WTC11 (cell line): ENCODE measurements at regions not wholly inside any gene's neighbourhood (a gene's known extent, or its start where the extent isn't known, plus 50 kb on each side); places are given as distances from the start of the nearest gene placed in this dataset.

ENCODE experiments used
- ARID4B ChIP-seq: sonication (generic); formaldehyde crosslinking; IDR thresholded peaks from 2 replicates; pipeline ENCODE4 v1.8.0; 2023; ENCODE audit warnings: missing genetic modification reagents, mild to moderate bottlenecking, borderline replicate concordance
- ERG ChIP-seq: fragments of 250-450 bp; sonication (Bioruptor Pico); IDR thresholded peaks from 2 replicates; pipeline ENCODE4 v1.8.0; 2021; ENCODE audit warnings: mild to moderate bottlenecking
- FOXJ3 ChIP-seq: sonication (generic); formaldehyde crosslinking; IDR thresholded peaks from 2 replicates; pipeline ENCODE4 v1.9.0; 2021; ENCODE audit warnings: missing genetic modification reagents, mild to moderate bottlenecking, borderline replicate concordance
- IRF1 ChIP-seq: sonication (generic); formaldehyde crosslinking; IDR thresholded peaks from 2 replicates; pipeline ENCODE4 v1.8.0; 2023; ENCODE audit warnings: missing genetic modification reagents
- NFATC4 ChIP-seq: fragments of 250-450 bp; sonication (Bioruptor Pico); IDR thresholded peaks from 2 replicates; pipeline ENCODE4 v1.9.0; 2021; ENCODE audit warnings: mild to moderate bottlenecking
- TCF7 ChIP-seq: sonication (generic); formaldehyde crosslinking; IDR thresholded peaks from 2 replicates; pipeline ENCODE4 v1.8.0; 2022; ENCODE audit warnings: mild to moderate bottlenecking, low read depth, missing genetic modification reagents, moderate library complexity
- ZNF121 ChIP-seq: sonication (generic); formaldehyde crosslinking; IDR thresholded peaks from 2 replicates; pipeline ENCODE4 v1.8.0; 2023; ENCODE audit warnings: missing genetic modification reagents
- ZNF512 ChIP-seq: sonication (generic); formaldehyde crosslinking; IDR thresholded peaks from 2 replicates; pipeline ENCODE4 v1.8.1; 2022; ENCODE audit warnings: missing genetic modification reagents, borderline replicate concordance
- TF ChIP-seq, protein P1 (sequence below): fragments of 200-600 bp; IDR thresholded peaks from 2 replicates; pipeline ENCODE4 v1.8.0; 2022; ENCODE audit warnings: antibody characterized with exemption

- no peak for TF ChIP-seq ZNF512 (CRISPR knock-in tag)
- TF ChIP-seq ZNF121: no peak
- TF ChIP-seq, protein P1, sequence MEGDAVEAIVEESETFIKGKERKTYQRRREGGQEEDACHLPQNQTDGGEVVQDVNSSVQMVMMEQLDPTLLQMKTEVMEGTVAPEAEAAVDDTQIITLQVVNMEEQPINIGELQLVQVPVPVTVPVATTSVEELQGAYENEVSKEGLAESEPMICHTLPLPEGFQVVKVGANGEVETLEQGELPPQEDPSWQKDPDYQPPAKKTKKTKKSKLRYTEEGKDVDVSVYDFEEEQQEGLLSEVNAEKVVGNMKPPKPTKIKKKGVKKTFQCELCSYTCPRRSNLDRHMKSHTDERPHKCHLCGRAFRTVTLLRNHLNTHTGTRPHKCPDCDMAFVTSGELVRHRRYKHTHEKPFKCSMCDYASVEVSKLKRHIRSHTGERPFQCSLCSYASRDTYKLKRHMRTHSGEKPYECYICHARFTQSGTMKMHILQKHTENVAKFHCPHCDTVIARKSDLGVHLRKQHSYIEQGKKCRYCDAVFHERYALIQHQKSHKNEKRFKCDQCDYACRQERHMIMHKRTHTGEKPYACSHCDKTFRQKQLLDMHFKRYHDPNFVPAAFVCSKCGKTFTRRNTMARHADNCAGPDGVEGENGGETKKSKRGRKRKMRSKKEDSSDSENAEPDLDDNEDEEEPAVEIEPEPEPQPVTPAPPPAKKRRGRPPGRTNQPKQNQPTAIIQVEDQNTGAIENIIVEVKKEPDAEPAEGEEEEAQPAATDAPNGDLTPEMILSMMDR: no peak
- TF ChIP-seq ERG (CRISPR knock-in tag): no peak
- TF ChIP-seq ARID4B (CRISPR knock-in tag): no peak
- no peak for TF ChIP-seq TCF7
- TF ChIP-seq NFATC4: no peak
- TF ChIP-seq FOXJ3 (CRISPR knock-in tag): no peak
- no peak for TF ChIP-seq IRF1
Observed at GRCh38 chr4:132203618-132204017, 945.5 kb upstream of the PCDH10 start.
